GM23248 (cell line): ENCODE measurements at regions not wholly inside any gene's neighbourhood (a gene's known extent, or its start where the extent isn't known, plus 50 kb on each side); places are given as distances from the start of the nearest gene placed in this dataset.

Experiments
- EZH2 ChIP-seq: fragments of 200-600 bp; sonication (generic); IDR thresholded peaks from 2 replicates; pipeline ENCODE4 v1.6.1; 2018; ENCODE audit warnings: antibody characterized with exemption, mild to moderate bottlenecking; ENCODE audit not compliant: insufficient read depth, poor library complexity, severe bottlenecking
- EZH2phosphoT487 ChIP-seq: fragments of 200-600 bp; sonication (generic); IDR thresholded peaks from 2 replicates; pipeline ENCODE4 v1.6.1; 2018; ENCODE audit warnings: antibody characterized with exemption, moderate library complexity, mild to moderate bottlenecking, low read depth; ENCODE audit not compliant: insufficient read depth

GRCh38 chr9:120338340-120338739 lies 241.6 kb downstream of the CDK5RAP2 start:
- TF ChIP-seq EZH2 = no peak
- TF ChIP-seq EZH2phosphoT487 = no peak
